GM20431 (cell line): ENCODE measurements at regions not wholly inside any gene's neighbourhood (a gene's known extent, or its start where the extent isn't known, plus 50 kb on each side); places are given as distances from the start of the nearest gene placed in this dataset.

ENCODE experiments used
- in situ Hi-C: fragments of 300-500 bp; cut with MseI, MboI; formaldehyde crosslinking; loops from one replicate; pipeline ENCODE4 v1.15.0; 2020; ENCODE audit warnings: low sequenced_read_pairs; ENCODE audit not compliant: unreplicated experiment

GRCh38 chr20:39146394-39146793 is 184.2 kb downstream of the DHX35 start:
- in situ Hi-C loops = no loop called here

DNA sequence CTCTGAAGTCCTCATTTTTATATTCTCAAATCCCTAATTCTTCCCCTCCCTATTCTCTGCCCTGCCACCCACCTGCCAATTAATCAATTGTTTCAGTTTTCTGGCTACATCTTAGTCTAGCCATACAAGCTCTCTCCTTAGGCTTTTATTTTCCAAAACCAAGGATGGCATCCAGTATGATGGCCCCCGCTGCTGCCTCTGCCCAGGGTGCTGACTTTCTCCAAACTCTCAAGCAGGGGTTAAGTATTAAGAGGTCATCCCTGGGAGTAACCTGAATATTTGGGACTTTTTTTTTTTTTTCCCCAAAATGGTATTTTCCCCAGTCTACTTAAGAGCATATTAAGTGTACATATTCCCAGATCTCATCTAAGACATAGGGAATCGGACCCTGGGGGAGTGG is 183.8 kb downstream of the DHX35 start:
- in situ Hi-C loops = no loop called here

GRCh38 chr20:39144757-39145156 is 182.6 kb downstream of the DHX35 start:
- in situ Hi-C loops = no loop called here

DNA sequence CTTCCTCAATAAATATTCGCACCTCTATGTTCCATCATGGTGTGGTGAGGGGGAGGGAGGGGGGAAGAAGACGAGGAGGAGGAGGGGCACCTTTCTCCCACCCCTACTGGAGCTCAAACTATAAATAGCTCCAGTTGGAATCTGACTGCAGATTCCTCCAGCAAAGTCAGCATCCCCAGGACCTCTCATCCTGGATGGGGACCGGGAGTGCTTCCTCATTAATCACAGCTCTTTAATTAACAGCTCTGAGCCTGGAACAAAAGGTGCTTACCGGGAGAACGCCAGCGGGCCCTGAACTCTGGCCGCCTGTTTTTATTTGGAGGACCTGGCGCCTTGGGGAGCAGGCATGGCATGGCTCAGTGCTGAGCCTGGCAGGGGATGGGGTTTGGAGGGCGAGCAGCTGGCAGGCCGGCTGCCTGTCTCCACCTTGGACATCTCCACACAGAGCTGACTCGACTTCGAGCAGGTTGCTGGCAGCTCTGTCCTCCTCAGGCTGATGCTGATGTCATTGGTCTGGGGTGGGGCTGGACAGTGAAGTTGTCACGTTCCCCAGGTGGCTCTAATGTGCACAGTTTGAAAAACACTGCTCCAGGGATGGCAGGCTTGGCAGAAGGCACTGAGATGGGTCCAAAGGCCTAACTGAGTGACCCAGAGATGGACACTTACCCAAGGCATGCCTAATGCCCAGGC is 180.4 kb downstream of the DHX35 start:
- in situ Hi-C loops = no loop called here

GRCh38 chr20:39137299-39137698 is 175.2 kb downstream of the DHX35 start:
- in situ Hi-C loops = no loop called here

DNA sequence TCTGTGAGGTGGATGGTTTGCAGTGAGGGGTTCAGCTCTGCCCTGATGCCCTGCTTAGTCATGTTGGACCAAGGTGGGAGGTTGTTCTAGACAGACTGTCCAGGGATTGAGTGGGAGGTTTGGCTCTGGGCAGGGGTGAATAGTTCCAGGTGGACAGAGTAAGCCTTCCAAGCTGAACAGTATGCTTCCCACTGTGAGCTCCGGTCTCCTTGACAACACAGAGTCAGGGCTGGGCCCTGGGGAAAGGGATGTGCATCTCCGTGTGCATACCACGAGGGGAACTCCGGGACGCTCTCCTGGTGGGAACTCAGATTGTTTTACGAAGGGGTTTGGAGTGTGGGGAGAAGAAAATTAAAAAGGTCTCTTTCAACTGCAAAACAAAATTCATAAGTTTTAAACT is 174.7 kb downstream of the DHX35 start:
- in situ Hi-C loops = no loop called here

GRCh38 chr20:39135885-39136544 is 173.9 kb downstream of the DHX35 start:
- in situ Hi-C loops = no loop called here

DNA sequence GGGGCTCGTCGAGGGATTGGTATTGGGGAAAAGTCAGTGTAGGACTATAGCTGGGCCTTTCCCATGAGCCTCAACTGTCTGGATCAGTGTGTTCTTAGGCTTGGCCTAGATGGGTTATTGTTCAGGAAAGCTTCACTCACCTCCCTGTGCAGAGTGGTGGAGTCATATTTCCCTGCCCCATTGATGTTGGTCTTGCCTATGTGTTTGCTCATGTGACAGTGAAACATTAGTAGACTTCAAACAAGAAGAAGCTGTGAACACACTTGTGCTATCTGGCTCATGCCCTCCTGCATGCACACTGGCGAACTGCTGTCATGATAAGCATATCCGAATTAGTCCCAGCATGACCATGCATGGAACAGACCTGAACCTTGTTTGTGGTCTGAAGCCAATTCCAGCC is 171.1 kb downstream of the DHX35 start:
- in situ Hi-C loops = no loop called here

DNA sequence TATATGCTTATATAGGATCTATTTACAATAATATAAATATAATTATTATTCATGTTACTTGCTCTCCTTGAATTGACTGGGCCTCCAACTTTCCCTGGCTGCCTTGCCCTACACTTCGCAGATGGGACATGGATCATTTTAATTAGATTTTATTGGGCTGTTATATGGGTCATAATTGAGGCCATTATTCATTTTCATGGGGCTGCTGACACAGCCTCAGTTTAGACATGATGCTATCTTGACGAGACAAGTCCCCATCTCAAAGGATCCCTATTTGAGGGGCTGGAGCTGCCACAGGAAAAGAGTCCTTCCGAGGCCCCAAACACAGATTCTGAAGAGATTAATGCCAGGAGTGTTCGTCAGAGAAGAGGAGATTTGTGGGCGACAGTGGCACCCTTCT is 170.4 kb downstream of the DHX35 start:
- in situ Hi-C loops = no loop called here

DNA sequence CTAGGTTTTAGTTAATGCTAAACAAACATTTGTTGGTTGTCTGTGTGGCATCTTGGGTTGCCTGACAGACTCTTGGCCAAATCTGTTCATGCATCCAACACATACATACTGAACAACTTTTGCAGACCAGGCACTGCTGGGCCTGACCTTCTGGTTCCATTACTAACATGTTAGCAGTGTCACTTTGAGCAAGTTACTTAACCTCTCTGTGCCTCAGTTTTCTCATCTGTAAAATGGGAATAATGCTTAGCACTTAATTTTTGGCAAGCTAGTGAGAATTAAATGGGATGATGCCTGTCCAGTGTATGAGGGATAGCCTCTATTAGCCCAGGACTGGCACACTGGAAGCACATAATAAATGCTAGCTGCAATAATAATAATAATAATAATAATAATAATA is 169.9 kb downstream of the DHX35 start:
- in situ Hi-C loops = no loop called here

GRCh38 chr20:39130627-39131026 is 168.5 kb downstream of the DHX35 start:
- in situ Hi-C loops = no loop called here

DNA sequence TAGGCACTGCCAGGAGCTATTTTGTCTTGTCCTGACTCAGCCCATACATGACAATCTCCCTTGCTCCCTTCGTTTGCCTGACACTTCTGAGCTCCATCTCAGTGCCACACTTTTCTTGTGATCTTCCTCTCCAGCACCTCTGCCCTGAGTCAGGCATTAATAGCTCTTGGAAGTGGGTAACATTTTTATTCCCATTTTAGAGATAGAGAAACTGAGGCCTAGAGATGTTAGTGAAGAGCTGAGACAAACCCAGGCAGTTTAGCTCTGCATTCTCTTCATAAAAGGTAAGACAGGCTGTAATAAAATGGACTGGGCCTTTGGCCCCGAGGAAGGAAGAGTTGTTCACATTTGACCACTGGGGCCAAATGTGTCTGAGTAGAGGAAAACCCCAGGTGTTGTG is 167.4 kb downstream of the DHX35 start:
- in situ Hi-C loops = no loop called here

DNA sequence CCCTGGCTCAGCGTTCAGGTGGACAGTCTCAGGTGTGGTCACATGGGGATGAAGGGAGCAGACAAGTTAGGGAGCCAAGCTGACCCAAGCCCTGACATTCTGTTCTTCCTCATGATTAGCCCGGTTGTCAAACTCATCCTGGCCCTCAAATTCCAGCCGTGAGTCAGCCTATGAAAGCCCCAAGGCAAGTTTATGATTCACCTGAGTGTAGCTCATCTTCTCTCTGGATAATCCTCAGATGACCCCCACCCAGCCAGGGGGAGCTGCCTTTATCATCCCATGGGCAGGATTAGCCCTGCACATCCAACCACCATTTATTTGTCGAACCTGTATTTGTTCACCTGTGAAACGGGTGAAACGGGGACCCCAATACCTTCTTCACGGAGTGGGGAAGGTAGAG is 161.9 kb downstream of the DHX35 start:
- in situ Hi-C loops = no loop called here

- in situ Hi-C loops = no loop called here
Measured at GRCh38 chr20:39123185-39123557, 161.0 kb downstream of the DHX35 start.

- in situ Hi-C loops = no loop called here
Measured at GRCh38 chr20:39117491-39117890, 155.3 kb downstream of the DHX35 start.

- in situ Hi-C loops = no loop called here
Measured at GRCh38 chr20:39116020-39116419, 153.9 kb downstream of the DHX35 start.

GRCh38 chr20:39112178-39112743 is 150.1 kb downstream of the DHX35 start:
- in situ Hi-C loops = no loop called here

- in situ Hi-C loops = no loop called here
Measured at GRCh38 chr20:39111359-39112177, 149.4 kb downstream of the DHX35 start.

DNA sequence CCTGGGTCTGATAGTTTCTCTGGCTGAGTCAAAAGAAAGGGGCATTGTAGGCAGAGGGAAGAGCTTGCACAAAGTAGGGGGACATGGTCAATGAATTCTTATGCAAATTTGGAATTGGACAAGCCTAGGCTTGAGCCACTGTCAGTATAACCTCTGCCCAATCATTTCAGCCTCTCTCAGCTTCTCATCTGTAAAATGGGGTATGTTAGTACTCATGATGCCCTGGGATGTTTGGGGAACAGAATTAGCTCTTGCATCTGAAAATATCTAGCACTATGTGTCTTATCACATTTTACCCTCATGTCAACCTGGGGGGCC is 148.6 kb downstream of the DHX35 start:
- in situ Hi-C loops = no loop called here

DNA sequence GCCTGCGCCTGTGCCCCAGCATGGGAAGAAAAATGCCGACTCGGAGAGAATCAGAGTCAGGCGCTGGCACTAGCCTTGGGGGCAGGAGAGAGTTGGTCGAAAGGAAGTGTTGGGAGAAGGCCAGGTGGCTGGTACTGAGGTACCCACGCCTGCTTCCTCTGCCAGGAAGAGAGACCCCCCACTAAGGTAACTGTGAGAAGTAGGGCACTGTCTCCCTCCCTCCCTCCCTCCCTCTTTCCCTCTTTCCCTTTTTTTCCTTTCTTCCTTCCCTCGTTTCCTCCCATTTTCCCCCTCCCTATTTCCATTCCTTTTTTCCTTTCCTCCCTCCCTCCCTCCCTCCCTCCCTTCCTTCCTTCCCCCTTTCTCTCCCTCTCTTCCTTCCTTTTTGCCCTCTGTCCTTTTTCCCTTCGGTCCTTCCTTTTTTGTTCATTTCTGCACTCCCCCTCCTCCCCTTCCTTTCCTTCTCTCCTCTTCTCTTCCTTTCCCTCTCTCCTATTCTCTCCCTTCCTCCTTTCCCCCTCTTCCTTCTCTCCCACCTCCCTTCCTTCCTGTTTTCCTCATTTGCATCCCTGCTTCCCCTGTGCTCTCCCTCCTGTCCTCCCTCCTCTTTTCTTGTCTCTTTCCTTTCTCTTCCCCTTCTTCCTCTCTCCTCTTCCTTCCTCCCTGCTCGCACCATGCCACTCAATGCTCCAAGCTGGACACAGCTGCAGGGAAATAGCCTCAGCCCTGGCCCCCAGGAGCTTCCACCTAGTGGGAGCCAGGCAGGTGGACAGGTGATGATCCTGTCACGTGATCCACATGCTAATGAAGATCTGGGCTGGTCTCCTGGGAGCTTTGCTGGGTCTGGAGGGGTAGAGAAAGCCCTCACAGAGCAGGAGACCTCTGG is 148.0 kb downstream of the DHX35 start:
- in situ Hi-C loops = no loop called here
